ENCODE measurements at regions not wholly inside any gene's neighbourhood (a gene's known extent, or its start where the extent isn't known, plus 50 kb on each side); places are given as distances from the start of the nearest gene placed in this dataset.
"Not testable (repeated sequence)": the region's sequence is repeated elsewhere in the genome, so short reads cannot be mapped to it uniquely, and the experiment has no call there.

DNA sequence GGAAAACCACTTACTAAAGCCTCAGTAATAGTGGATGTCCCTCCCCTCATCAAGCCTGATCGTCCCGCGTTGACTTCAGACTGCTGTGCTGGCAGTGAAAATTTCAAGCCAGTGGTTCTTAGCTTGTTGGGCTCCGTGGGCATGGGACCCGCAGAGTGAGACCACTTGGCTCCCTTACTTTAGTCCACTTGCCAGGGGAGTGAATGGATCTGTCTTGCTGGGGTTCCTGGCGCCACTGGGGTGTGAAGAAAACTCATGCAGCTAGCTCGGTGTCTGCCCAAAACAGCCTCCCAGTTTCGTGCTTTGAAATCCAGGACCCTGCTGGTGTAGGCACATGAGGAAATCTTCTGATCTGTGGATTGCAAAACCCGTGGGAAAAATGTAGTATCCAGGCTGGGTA is 480.0 kb upstream of the IZUMO3 start:
- DNase-seq = no peak

- no peak for DNase-seq
Measured at GRCh38 chr9:25025156-25025555, 479.5 kb upstream of the IZUMO3 start.

- no peak for DNase-seq
Measured at GRCh38 chr9:25017779-25018178, 472.1 kb upstream of the IZUMO3 start.

GRCh38 chr9:25010027-25010662 is 464.4 kb upstream of the IZUMO3 start:
- DNase-seq = no peak

GRCh38 chr9:25003686-25004085 is 458.0 kb upstream of the IZUMO3 start:
- no peak for DNase-seq

GRCh38 chr9:24986331-24986730 is 440.6 kb upstream of the IZUMO3 start:
- DNase-seq = peak; percentile 5

DNA sequence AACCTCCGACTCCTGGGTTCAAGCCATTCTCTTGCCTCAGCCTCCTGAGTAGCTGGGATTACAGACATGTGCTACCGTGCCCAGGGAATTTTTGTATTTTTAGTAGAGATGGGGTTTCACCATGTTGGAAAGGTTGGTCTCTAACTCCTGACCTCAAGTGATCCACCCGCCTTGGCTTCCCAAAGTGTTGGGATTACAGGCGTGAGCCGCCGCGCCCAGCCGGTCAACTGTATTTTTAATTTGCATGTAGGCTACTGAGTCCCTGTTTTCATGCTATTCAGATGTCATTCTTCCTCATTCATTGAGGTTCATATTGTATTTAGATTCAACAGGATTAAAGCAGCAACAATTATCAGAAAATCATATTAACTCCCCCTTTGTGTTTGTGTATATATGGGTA is 425.1 kb upstream of the IZUMO3 start:
- not testable (repeated sequence) for DNase-seq

DNA sequence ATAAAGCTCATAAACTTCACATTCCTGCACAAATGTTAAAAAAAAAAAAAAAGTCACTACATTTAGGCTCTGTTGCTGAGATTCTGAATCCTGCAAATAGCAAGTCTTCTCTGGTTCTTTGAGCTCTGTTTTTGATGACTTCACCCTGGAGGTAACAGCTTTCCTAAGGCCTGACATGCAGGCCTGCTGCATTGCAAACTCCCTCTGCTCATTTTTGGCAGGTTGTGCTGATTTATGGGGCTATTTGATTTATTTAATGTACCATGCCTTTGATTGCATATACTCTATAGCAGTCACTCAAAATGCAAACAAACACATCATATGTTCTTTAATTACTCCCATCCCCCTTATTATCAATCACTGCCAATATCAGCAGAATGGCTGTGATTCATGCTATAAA is 416.1 kb upstream of the IZUMO3 start:
- no peak for DNase-seq

DNA sequence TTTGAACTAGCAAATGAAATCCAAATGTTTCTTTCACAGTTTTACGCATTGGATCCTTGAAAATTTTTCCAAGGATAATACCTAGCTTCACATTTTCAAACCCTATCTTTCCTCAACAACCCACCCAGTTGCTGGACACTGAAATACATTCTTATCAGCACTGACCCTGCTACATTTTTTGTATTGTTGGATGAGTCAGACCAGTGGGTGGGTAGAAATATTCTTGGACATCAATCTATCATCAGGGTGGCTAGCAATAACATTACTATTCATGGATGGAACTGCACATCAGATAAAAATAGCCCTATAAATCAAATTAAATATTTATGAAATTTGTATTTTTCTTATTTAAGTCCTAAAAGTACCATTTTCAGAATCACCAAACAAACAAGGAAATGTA is 407.4 kb upstream of the IZUMO3 start:
- no peak for DNase-seq

- no peak for DNase-seq
Measured at GRCh38 chr9:24939109-24939850, 393.6 kb upstream of the IZUMO3 start.

GRCh38 chr9:24936117-24936516 is 390.4 kb upstream of the IZUMO3 start:
- DNase-seq = no peak

DNA sequence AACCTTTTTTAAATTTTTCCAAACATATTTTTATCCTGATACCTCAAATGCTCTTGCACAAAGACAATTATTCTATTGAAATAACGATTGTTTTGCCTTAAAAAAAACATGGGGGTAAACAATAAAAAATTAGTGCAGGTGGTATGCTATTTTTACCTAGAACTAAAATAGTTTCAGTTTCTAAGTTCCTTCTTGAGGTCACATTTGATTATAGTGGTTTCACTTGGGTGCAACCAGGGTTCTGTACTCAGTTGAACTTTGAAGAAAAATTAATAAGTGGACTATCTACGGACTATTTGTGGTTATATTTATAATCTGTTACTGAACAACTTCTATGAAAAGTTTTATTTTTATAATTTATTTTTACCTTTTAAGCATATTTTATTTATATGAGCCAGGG is 387.1 kb upstream of the IZUMO3 start:
- DNase-seq = no peak

- DNase-seq = no peak
Measured at GRCh38 chr9:24931894-24932293, 386.2 kb upstream of the IZUMO3 start.

DNA sequence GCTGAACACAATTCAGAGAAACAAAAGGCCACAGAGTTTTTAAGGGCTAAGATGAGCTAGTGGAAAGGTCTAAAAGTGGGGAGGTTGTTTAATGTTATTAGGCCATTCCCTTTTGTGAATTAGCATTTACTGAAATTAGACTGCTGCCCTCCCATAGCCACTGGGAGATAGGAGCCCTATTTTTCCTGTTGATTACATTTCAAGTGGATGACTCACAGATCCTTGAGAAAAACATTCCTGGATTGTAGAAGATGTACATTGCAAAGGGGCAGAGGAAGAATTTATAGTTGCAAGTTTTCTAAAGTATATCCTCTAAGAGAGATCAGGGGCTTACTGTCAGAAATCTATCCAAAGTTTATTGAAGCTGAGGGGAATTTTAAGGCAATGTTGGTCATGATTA is 367.1 kb upstream of the IZUMO3 start:
- DNase-seq = no peak

DNA sequence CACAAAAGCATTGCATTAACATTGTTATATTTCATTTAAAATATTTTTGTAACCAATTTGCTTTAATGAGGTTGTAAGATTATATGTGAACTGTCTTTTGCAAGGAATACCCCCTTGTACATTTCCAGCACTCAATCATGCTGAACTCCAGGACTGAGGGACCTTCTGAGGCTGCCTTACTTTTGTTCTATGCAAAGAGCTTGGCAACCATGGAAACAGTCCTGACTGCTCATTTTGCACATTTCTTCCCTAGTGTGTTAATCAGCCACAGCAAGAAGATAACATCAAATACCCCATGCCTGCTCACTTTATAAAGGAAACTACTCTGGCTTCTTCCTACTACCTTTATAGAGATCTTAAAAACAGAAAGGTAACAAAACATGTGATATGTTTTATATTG is 355.6 kb upstream of the IZUMO3 start:
- DNase-seq = no peak

DNA sequence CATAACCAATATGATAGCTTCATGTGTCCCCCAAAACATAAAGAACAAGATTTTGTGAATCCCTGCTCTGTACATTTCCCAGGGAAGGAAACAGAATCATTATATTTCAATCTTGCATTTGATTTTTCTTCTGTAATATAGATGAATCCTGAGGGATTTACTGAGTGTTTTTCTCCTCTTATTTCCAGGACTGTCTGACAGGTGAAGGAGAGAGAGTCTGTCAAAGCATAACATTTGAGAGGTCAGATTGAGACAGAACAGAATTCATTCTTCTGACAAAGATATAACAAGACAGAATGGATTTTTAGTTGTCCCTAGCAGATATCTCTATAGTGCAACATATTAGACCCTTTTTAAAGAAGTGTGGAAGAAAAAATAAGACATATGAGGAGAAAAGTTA is 354.5 kb upstream of the IZUMO3 start:
- DNase-seq = no peak

GRCh38 chr9:24899463-24899862 is 353.8 kb upstream of the IZUMO3 start:
- no peak for DNase-seq

DNA sequence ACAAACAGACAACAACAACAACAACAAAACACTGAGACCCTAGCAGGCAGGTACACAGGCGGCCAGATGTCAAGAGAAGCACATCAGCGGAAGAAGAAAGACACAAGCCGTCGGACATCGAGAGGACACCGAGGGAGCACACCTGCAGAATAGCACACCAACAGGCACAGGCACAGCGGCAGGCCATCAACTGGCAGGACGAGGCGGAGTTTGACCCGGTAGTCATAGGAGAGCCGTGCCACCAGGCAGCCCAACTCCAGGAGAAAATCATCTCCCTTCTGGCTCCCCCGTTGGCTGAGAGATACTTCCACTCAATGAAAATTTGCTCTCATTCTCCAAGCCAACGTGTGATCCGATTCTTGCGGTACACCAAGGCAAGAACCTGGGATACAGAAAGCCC is 352.1 kb upstream of the IZUMO3 start:
- DNase-seq = no peak

GRCh38 chr9:24881361-24881760 is 335.7 kb upstream of the IZUMO3 start:
- DNase-seq = no peak

- DNase-seq = no peak
Measured at GRCh38 chr9:24879591-24879990, 333.9 kb upstream of the IZUMO3 start.

DNA sequence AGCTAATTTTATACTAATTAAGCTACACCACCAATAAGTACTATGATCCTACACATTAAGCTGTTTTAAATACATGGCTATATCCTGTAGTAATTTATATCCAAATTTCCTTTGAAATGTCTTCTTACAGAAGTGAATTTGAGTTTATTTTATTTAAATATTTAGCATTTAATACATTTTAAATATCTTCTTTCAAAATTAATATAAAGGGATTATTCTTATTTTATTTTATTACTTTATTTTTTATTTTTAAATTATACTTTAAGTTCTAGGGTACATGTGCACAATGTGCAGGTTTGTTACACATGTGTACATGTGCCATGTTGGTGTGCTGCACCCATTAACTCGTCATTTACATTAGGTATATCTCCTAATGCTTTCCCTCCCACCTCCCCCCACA is 310.9 kb upstream of the IZUMO3 start:
- not testable (repeated sequence) for DNase-seq

DNA sequence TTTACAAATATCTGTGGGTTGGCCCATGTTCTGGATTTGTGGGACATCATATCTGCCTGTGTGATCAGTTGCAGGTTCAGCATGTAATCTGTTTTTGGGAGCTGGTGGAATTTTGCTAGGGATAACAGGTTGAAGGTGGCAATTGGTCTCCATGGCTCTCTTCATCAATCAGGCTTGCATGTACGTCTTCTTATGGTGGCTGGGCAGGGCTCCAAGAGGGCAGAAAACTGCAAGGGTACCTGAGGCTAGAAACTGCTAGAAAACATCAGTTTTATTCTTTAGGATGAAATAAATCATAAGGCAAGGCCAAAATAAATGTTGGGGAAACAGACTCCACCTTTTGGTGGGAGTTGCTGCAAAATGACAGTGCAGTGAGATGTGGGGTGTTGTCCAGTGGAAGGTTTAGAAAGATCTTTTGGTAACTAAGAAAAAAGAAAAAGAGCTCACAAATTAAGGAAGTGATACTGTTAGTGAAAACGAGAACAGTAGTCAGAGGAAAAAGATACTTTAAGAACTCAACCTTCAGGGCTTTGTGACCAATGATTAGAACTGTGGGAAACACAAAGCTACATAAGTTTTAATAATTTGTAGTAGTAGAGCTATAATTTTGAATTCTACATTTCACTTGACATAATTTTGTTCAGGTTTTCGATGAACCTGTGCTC is 300.7 kb upstream of the IZUMO3 start:
- DNase-seq = no peak

- DNase-seq = no peak
Measured at GRCh38 chr9:24844217-24844616, 298.5 kb upstream of the IZUMO3 start.

DNA sequence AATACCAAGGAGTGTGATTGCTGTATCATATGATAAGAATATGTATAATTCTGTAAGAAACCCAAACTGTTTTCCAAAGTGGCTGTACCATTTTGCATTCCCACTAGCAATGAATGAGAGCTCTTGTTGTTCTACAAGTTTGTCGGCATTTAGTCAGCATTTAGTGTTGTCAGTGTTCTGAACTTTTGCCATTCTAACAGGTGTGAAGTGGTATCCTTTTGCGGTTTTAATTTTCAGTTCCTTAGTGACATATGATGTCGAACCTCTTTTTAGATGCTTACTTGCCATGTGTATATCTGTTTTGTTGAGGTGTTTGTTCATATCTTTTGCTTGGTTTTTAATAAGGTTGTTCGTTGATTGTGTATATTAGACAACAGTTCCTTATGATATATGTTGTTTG is 296.3 kb upstream of the IZUMO3 start:
- DNase-seq = no peak
